GM12875 (cell line): ENCODE measurements at regions not wholly inside any gene's neighbourhood (a gene's known extent, or its start where the extent isn't known, plus 50 kb on each side); places are given as distances from the start of the nearest gene placed in this dataset.

ENCODE experiments used
- H3K4me3 ChIP-seq: one replicate; pipeline ENCODE4 v1.5.1; 2011; ENCODE audit warnings: low read depth, low read length, control low read depth
- CTCF ChIP-seq: IDR thresholded peaks from 2 replicates; pipeline ENCODE4 v1.5.1; 2011; ENCODE audit warnings: low read depth, mild to moderate bottlenecking, control low read depth, inconsistent platforms, low read length, moderate library complexity, borderline replicate concordance; ENCODE audit not compliant: insufficient read depth

GRCh38 chr2:7324706-7325105, 407.5 kb downstream of the RNF144A start:
- TF ChIP-seq CTCF = no peak
- no peak overlapping the region for H3K4me3 ChIP-seq

GRCh38 chr2:7325186-7325585, 408.0 kb downstream of the RNF144A start:
- no peak overlapping the region for H3K4me3 ChIP-seq
- no peak for TF ChIP-seq CTCF

- TF ChIP-seq CTCF = no peak
Measured at GRCh38 chr2:7329465-7329864, 412.3 kb downstream of the RNF144A start.

GRCh38 chr2:7333189-7333765, 416.1 kb downstream of the RNF144A start:
- no peak overlapping the region for H3K4me3 ChIP-seq
- no peak for TF ChIP-seq CTCF

More at GRCh38 chr2:7329465-7329864, 412.3 kb downstream of the RNF144A start:
- no peak overlapping the region for H3K4me3 ChIP-seq

GRCh38 chr2:7333960-7334493, 416.8 kb downstream of the RNF144A start:
- no peak for TF ChIP-seq CTCF
- H3K4me3 ChIP-seq = no peak overlapping the region

GRCh38 chr2:7338961-7339360, 421.7 kb downstream of the RNF144A start:
- no peak for TF ChIP-seq CTCF
- no peak overlapping the region for H3K4me3 ChIP-seq

GRCh38 chr2:7346336-7346735, 429.1 kb downstream of the RNF144A start:
- no peak for TF ChIP-seq CTCF
- H3K4me3 ChIP-seq = no peak overlapping the region
